ENCODE measurements at regions not wholly inside any gene's neighbourhood (a gene's known extent, or its start where the extent isn't known, plus 50 kb on each side); places are given as distances from the start of the nearest gene placed in this dataset.

- Histone ChIP-seq H3K79me2 (ENCODE audit: control insufficient read depth, insufficient read depth, low read length) (no peaks in the 10 kb centered on the region), H3K4me2 (ENCODE audit: insufficient read depth, low read length) (no peak overlapping the region), H2AFZ (ENCODE audit: low read depth, low read length) (no peak overlapping the region), H3K9ac (replicated peaks; ENCODE audit: extremely low read depth, insufficient read depth, low read length) (no peak overlapping the region), H3K9me1 (replicated peaks; ENCODE audit: control insufficient read depth, extremely low read depth, insufficient read depth, low read length) (no peaks in the 10 kb centered on the region), H3K27me3 (ENCODE audit: control insufficient read depth in 2 of 2, insufficient read depth in 2 of 2, low read length in 2 of 2) (no peaks in the 10 kb centered on the region), H3K4me3 (replicated peaks in 1 of 3; ENCODE audit: insufficient read depth in 1 of 3, low read depth in 1 of 3, low read length in 3 of 3) (no peak overlapping the region), H3K4me1 (ENCODE audit: control insufficient read depth, extremely low read depth, insufficient read depth, low read length) (no peaks in the 10 kb centered on the region), H3K9me3 (replicated peaks; ENCODE audit: control insufficient read depth, insufficient read depth, low read length) (no peaks in the 10 kb centered on the region), H4K20me1 (replicated peaks; ENCODE audit: control insufficient read depth, extremely low read depth, insufficient read depth, low read length) (no peaks in the 10 kb centered on the region), H3K36me3 (ENCODE audit: control insufficient read depth in 2 of 2, extremely low read depth in 1 of 2, insufficient read depth in 2 of 2, low read length in 2 of 2) (peaks cover 3 to 5% of the 10 kb centered on the region in 2 experiments), H3K27ac (ENCODE audit: insufficient read depth, low read depth, low read length) (no peak overlapping the region)
- CTCF ChIA-PET, result interaction anchor here (0.5 to 2.7 kb wide), 51 partner anchors 9 to 813 kb away, joined by 3 to 36 read pairs (median 4); partner anchors contain the start of genes BPNT1, IARS2 and RAB3GAP2
- dilution Hi-C loops (cut with MboI; ENCODE audit: extremely low pct_ligation_motif_present, low sequenced_read_pairs), result no loop called here
- FAIRE-seq (peak; percentile 42), DNase-seq (ENCODE audit: low read depth, low spot score) (peak; percentile 58)
- no peak for TF ChIP-seq MYC (IDR thresholded peaks at IDR 0.05; ENCODE audit: low read depth, low read length)
- TF ChIP-seq POLR2A (IDR thresholded peaks at IDR 0.05; ENCODE audit: low read depth, low read length), result no peak
- TF ChIP-seq JUN (IDR thresholded peaks at IDR 0.05; ENCODE audit: borderline replicate concordance, insufficient read depth, insufficient read length, low read depth), result no peak
- peak; percentile 31 to 47 for TF ChIP-seq CTCF (IDR thresholded peaks at IDR 0.05; ENCODE audit: extremely low read depth in 1 of 2, insufficient read depth in 1 of 2, low read depth in 1 of 2, low read length in 2 of 2)
- no peak for TF ChIP-seq MAX (IDR thresholded peaks at IDR 0.05; ENCODE audit: insufficient read depth, insufficient read length)
- no peak for TF ChIP-seq GATA2 (IDR thresholded peaks at IDR 0.05; ENCODE audit: insufficient read depth, insufficient read length, low read depth, low read length)
- intact Hi-C loops (cut with micrococcal nuclease), result loop anchor here (1.0 to 10.0 kb wide), 6 partner anchors 134 to 786 kb away; no protein-coding TSS in a partner anchor
- no TSS peak for BruUV-seq (replicated peaks)
- POLR2A ChIA-PET, result no interaction called here
Observed at GRCh38 chr1:219990782-219991510, 55.4 kb downstream of the EPRS1 start.

All from endothelial cell of umbilical vein (primary cell).